Activated CD4-positive, alpha-beta memory T cell treated with anti-CD3 and anti-CD28 coated beads for 36 hours (primary cell): ENCODE measurements at regions not wholly inside any gene's neighbourhood (a gene's known extent, or its start where the extent isn't known, plus 50 kb on each side); places are given as distances from the start of the nearest gene placed in this dataset.
"Not testable (repeated sequence)": the region's sequence is repeated elsewhere in the genome, so short reads cannot be mapped to it uniquely, and the experiment has no call there.

ENCODE experiments used
- CTCF ChIA-PET: fragments of 350-600 bp; sonication (Branson Sonifier 250); formaldehyde crosslinking; loops from one replicate; lab custom pipeline; 2021; ENCODE audit warnings: antibody characterized with exemption, inconsistent platforms; lab: Charles Lee
- POLR2A ChIA-PET: fragments of 350-600 bp; sonication (Branson Sonifier 250); formaldehyde crosslinking; loops from one replicate; lab custom pipeline; 2021; ENCODE audit warnings: antibody characterized with exemption; lab: Charles Lee
- DNase-seq: peaks from one replicate; pipeline ENCODE4 v3.0.0-alpha.2; 2020
- H3K27ac Mint-ChIP-seq: one replicate; pipeline ENCODE4 v1.8.0; 2021; ENCODE audit warnings: mixed read lengths
- H3K27me3 Mint-ChIP-seq: one replicate; pipeline ENCODE4 v1.8.0; 2021; ENCODE audit warnings: mixed read lengths
- H3K36me3 Mint-ChIP-seq: one replicate; pipeline ENCODE4 v1.8.0; 2021; ENCODE audit warnings: mixed read lengths
- H3K4me1 Mint-ChIP-seq: one replicate; pipeline ENCODE4 v1.8.0; 2021; ENCODE audit warnings: low read depth, mixed read lengths
- H3K4me3 Mint-ChIP-seq: one replicate; pipeline ENCODE4 v1.8.0; 2021; ENCODE audit warnings: mild to moderate bottlenecking, mixed read lengths
- H3K9me3 Mint-ChIP-seq: one replicate; pipeline ENCODE4 v1.8.0; 2021; ENCODE audit warnings: mixed read lengths
- intact Hi-C: fragments of 100-400 bp; cut with micrococcal nuclease; formaldehyde crosslinking; loops from one replicate; pipeline ENCODE4 v1.15.1; 2023

DNA sequence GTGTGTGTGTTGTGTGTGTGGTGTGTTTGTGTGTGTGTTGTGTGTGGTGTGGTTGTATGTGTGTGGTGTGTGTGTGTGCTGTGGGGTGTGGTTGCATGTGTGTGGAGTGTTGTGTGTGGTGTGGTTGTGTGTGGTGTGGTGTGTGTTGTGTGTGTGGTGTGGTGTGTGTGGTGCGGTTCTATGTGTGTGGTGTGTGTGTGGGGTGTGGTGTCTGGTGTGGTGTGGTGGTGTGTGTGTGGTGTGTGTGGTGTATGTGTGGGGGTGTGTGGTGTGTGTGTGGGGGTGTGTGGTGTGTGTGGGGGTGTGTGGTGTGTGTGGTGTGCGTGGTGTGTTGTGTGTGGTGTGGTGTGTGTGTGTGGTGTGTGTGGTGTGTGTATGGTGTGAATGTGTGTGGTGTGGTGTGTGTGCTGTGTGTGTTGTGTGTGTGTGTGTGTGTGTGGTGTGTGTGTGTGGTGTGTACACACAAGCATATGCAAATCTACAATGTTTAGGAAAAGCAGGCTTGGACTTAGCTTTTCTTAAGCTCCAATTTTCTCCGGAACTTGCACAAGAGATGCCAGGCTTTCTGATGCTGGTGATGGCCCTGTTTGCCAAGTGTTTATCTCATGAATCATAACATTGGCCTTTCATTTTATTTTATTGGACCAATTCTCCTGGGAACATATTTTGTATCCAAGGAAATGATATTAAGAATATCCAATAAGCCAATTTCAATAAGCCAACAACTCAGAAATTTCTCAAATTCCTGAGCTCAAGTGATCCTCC is 148.7 kb downstream of the SPATA18 start:
- CTCF ChIA-PET, result no interaction called here
- Mint-ChIP-seq H3K27me3 (no peaks in the 10 kb centered on the region), H3K4me3 (no peak overlapping the region), H3K9me3 (no peaks in the 10 kb centered on the region), H3K4me1 (no peaks in the 10 kb centered on the region), H3K36me3 (no peaks in the 10 kb centered on the region), H3K27ac (no peak overlapping the region)
- POLR2A ChIA-PET, result no interaction called here
- no peak for DNase-seq
- intact Hi-C loops, result no loop called here

DNA sequence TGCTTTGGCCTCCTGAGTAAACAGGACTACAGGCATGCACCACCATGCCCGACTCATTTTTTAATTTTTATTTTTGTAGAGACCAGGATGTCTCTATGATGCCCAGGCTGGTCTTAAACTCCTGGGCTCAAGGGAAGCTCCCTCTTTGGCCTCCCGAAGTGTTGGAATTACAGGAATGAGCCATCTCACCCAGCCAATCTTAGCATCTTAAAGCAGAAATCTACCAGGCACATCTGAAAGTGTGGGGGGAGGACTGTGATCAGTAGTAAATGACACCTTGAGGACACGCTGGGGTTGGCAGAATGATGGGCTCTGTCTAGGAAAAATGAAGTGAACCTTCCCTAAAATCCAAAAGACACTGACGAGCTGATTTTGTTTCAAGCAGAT is 149.2 kb downstream of the SPATA18 start:
- H3K36me3 Mint-ChIP-seq, result no peaks in the 10 kb centered on the region

GRCh38 chr4:52201715-52202114 is 150.6 kb downstream of the SPATA18 start:
- ChIA-PET CTCF (no interaction called here), POLR2A (no interaction called here)
- H3K4me1 Mint-ChIP-seq, result no peaks in the 10 kb centered on the region
- intact Hi-C loops, result no loop called here
- no peak for DNase-seq
- no peak overlapping the region for H3K4me3 Mint-ChIP-seq
- H3K36me3 Mint-ChIP-seq, result no peaks in the 10 kb centered on the region
- H3K9me3 Mint-ChIP-seq, result no peaks in the 10 kb centered on the region
- H3K27me3 Mint-ChIP-seq, result no peaks in the 10 kb centered on the region
- H3K27ac Mint-ChIP-seq, result no peak overlapping the region

More for the DNA sequence above, 149.2 kb downstream of the SPATA18 start:
- Mint-ChIP-seq H3K27me3 (no peaks in the 10 kb centered on the region), H3K4me3 (no peak overlapping the region), H3K4me1 (no peaks in the 10 kb centered on the region), H3K9me3 (no peaks in the 10 kb centered on the region), H3K27ac (no peak overlapping the region)
- ChIA-PET POLR2A (no interaction called here), CTCF (no interaction called here)
- intact Hi-C loops, result no loop called here
- no peak for DNase-seq

GRCh38 chr4:52202251-52202779 is 151.2 kb downstream of the SPATA18 start:
- CTCF ChIA-PET, result no interaction called here
- no peaks in the 10 kb centered on the region for H3K9me3 Mint-ChIP-seq
- H3K27me3 Mint-ChIP-seq, result no peaks in the 10 kb centered on the region

GRCh38 chr4:52202931-52203330 is 151.8 kb downstream of the SPATA18 start:
- Mint-ChIP-seq H3K9me3 (no peaks in the 10 kb centered on the region), H3K27me3 (no peaks in the 10 kb centered on the region), H3K27ac (no peak overlapping the region), H3K4me3 (no peak overlapping the region), H3K4me1 (no peaks in the 10 kb centered on the region), H3K36me3 (no peaks in the 10 kb centered on the region)
- CTCF ChIA-PET, result no interaction called here
- intact Hi-C loops, result no loop called here
- POLR2A ChIA-PET, result no interaction called here
- no peak for DNase-seq

More at GRCh38 chr4:52202251-52202779, 151.2 kb downstream of the SPATA18 start:
- Mint-ChIP-seq H3K4me1 (no peaks in the 10 kb centered on the region), H3K36me3 (no peaks in the 10 kb centered on the region), H3K4me3 (no peak overlapping the region), H3K27ac (no peak overlapping the region)
- no peak for DNase-seq
- intact Hi-C loops, result no loop called here
- POLR2A ChIA-PET, result no interaction called here

DNA sequence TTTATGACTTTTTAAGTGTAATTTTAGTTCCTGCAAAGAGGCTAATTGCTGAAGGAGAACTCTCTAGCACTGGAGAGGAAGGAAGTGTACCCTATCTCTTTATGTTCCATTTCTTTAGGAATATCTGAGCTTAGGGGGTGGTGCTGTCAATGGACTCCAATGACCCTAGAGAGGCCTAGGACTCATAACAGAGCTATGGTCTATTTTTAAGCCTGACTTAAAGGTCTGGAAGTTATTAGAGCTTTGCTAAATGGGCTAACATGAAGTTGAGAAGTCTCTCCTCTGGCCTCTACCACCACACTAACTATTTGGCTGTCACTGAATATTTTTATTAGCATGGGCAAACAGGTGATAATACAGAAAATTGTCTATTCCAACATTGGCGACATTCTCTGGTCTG is 152.2 kb downstream of the SPATA18 start:
- no peak for DNase-seq
- POLR2A ChIA-PET, result no interaction called here
- Mint-ChIP-seq H3K27me3 (no peaks in the 10 kb centered on the region), H3K27ac (no peak overlapping the region), H3K4me3 (no peak overlapping the region), H3K36me3 (no peaks in the 10 kb centered on the region), H3K9me3 (no peaks in the 10 kb centered on the region), H3K4me1 (no peaks in the 10 kb centered on the region)
- intact Hi-C loops, result no loop called here
- CTCF ChIA-PET, result no interaction called here

DNA sequence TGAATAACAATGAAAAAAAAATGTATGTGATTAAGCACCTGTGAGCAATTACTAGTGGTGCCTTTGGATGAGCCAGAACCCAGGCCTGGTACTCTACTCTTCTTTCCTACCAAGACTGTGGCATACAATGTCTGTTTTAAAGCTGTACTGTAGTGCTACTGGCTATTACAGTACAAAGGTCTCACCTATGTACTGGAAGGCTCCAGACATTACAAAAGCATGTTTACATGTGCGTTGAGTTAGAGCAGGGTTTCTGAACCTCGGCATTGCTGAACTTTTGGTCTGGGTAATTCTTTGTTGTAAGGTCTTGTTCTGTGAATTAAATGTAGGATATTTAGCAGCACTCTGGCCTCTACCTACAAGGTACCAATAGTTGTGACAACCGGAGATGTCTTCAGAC is 153.8 kb downstream of the SPATA18 start:
- no peaks in the 10 kb centered on the region for H3K36me3 Mint-ChIP-seq
- ChIA-PET CTCF (no interaction called here), POLR2A (no interaction called here)
- no peaks in the 10 kb centered on the region for H3K9me3 Mint-ChIP-seq
- intact Hi-C loops, result no loop called here
- DNase-seq, result no peak
- H3K4me3 Mint-ChIP-seq, result no peak overlapping the region
- no peaks in the 10 kb centered on the region for H3K27me3 Mint-ChIP-seq
- H3K27ac Mint-ChIP-seq, result no peak overlapping the region
- H3K4me1 Mint-ChIP-seq, result no peaks in the 10 kb centered on the region

DNA sequence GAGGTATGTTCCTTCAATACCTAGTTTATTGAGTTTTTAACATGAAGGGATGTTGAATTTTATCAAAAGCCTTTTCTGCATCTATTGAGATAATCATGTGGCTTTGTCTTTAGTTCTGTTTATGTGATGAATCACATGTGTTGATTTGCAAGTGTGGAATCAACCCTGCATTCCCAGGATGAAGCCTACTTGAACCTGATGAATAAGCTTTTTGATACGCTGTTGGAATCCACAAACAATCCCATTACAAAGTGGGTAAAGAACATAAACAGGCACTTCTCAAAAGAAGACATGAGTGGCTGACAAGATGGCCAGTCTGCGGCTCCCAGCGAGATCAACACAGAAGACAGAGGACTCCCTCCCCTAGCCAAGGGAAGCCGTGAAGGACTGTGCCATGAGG is 156.0 kb downstream of the SPATA18 start:
- intact Hi-C loops, CTCF ChIA-PET, H3K4me1 Mint-ChIP-seq, DNase-seq, H3K4me3 Mint-ChIP-seq, H3K9me3 Mint-ChIP-seq, POLR2A ChIA-PET, H3K27me3 Mint-ChIP-seq, H3K36me3 Mint-ChIP-seq, H3K27ac Mint-ChIP-seq: not testable (repeated sequence)

- H3K27ac Mint-ChIP-seq, result no peak overlapping the region
- ChIA-PET CTCF (no interaction called here), POLR2A (no interaction called here)
- H3K36me3 Mint-ChIP-seq, result no peaks in the 10 kb centered on the region
- DNase-seq, result no peak
- intact Hi-C loops, result no loop called here
- H3K27me3 Mint-ChIP-seq, result no peaks in the 10 kb centered on the region
- H3K4me1 Mint-ChIP-seq, result no peaks in the 10 kb centered on the region
- peaks cover 19% of the 10 kb centered on the region for H3K9me3 Mint-ChIP-seq
- no peak overlapping the region for H3K4me3 Mint-ChIP-seq
Observed at GRCh38 chr4:52212702-52213101, 161.6 kb downstream of the SPATA18 start.

DNA sequence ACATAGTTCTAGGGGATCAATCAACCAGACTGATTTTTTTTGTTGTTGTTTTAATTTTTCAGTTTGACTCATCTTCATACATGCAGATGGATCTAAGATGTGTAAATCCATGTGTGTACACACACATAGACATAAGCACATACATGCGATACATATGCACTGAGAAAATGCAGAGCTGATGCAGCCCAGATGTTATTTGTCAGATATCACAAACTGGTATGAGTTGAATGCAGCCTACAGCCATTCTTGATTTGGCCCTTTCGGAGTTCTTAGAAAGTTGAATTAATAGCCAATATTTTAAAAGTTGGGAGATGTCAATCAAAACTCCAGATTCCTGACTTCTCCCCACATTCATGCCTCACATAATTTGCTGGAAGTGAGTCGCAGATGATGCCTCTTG is 180.4 kb downstream of the SPATA18 start:
- H3K9me3 Mint-ChIP-seq, result no peaks in the 10 kb centered on the region
- no peak for DNase-seq
- no peaks in the 10 kb centered on the region for H3K4me1 Mint-ChIP-seq
- H3K4me3 Mint-ChIP-seq, result no peak overlapping the region
- H3K27me3 Mint-ChIP-seq, result no peaks in the 10 kb centered on the region
- ChIA-PET POLR2A (no interaction called here), CTCF (no interaction called here)
- intact Hi-C loops, result no loop called here
- H3K36me3 Mint-ChIP-seq, result no peaks in the 10 kb centered on the region
- no peak overlapping the region for H3K27ac Mint-ChIP-seq

- H3K4me1 Mint-ChIP-seq, result no peaks in the 10 kb centered on the region
- no peak for DNase-seq
- CTCF ChIA-PET, result no interaction called here
- no peaks in the 10 kb centered on the region for H3K9me3 Mint-ChIP-seq
- no peaks in the 10 kb centered on the region for H3K36me3 Mint-ChIP-seq
- no peak overlapping the region for H3K4me3 Mint-ChIP-seq
- H3K27ac Mint-ChIP-seq, result no peak overlapping the region
- H3K27me3 Mint-ChIP-seq, result no peaks in the 10 kb centered on the region
- intact Hi-C loops, result no loop called here
- POLR2A ChIA-PET, result no interaction called here
Observed at GRCh38 chr4:52234561-52235440, 183.7 kb downstream of the SPATA18 start.

- no peaks in the 10 kb centered on the region for H3K36me3 Mint-ChIP-seq
- H3K4me1 Mint-ChIP-seq, result no peaks in the 10 kb centered on the region
- DNase-seq, result no peak
- intact Hi-C loops, result no loop called here
- H3K9me3 Mint-ChIP-seq, result no peaks in the 10 kb centered on the region
- H3K4me3 Mint-ChIP-seq, result no peak overlapping the region
- no peaks in the 10 kb centered on the region for H3K27me3 Mint-ChIP-seq
- CTCF ChIA-PET, result no interaction called here
- POLR2A ChIA-PET, result no interaction called here
- H3K27ac Mint-ChIP-seq, result no peak overlapping the region
Observed at GRCh38 chr4:52235552-52236201, 184.6 kb downstream of the SPATA18 start.
